Naive B cell (primary cell): ENCODE measurements at regions not wholly inside any gene's neighbourhood (a gene's known extent, or its start where the extent isn't known, plus 50 kb on each side); places are given as distances from the start of the nearest gene placed in this dataset.

Experiments used
- ATAC-seq, 2 donors: fragments of 150-1000 bp; cut with Tn5 transposase; 2 replicates each; pipeline ENCODE4 v1.10.0; 2021; ENCODE audit warnings: low read depth in 2 of 2, mild to moderate bottlenecking in 2 of 2, moderate library complexity in 2 of 2
- DNase-seq: peaks from one replicate; pipeline ENCODE4 v3.0.0; 2022
- H3K27ac Mint-ChIP-seq, 6 donors: one replicate each; pipeline ENCODE4 v1.8.0; 2020 to 2022; ENCODE audit warnings: mild to moderate bottlenecking in 6 of 6, mixed read lengths in 6 of 6, moderate library complexity in 5 of 6, inconsistent platforms in 2 of 6
- H3K27me3 Mint-ChIP-seq, 3 donors: one replicate each; pipeline ENCODE4 v1.8.0; 2021 to 2022; ENCODE audit warnings: mixed read lengths in 3 of 3, mild to moderate bottlenecking in 1 of 3
- H3K36me3 Mint-ChIP-seq, 2 donors: one replicate each; pipeline ENCODE4 v1.8.0; 2020 to 2022; ENCODE audit warnings: mixed read lengths in 2 of 2, inconsistent platforms in 1 of 2, mild to moderate bottlenecking in 1 of 2
- H3K4me1 Mint-ChIP-seq, 3 donors: one replicate each; pipeline ENCODE4 v1.8.0; 2020 to 2022; ENCODE audit warnings: mixed read lengths in 3 of 3, inconsistent platforms in 1 of 3, mild to moderate bottlenecking in 1 of 3, moderate library complexity in 1 of 3
- H3K4me3 Mint-ChIP-seq, 8 donors: one replicate each; pipeline ENCODE4 v1.8.0; 2020 to 2022; ENCODE audit warnings: mild to moderate bottlenecking in 8 of 8, mixed read lengths in 8 of 8, moderate library complexity in 8 of 8, inconsistent platforms in 2 of 8
- H3K9me3 Mint-ChIP-seq, 7 donors: one replicate each; pipeline ENCODE4 v1.8.0; 2020 to 2022; ENCODE audit warnings: mixed read lengths in 7 of 7, mild to moderate bottlenecking in 5 of 7, inconsistent platforms in 2 of 7, moderate library complexity in 1 of 7

- no peaks in the 10 kb centered on the region for H3K27me3 Mint-ChIP-seq
- no peak overlapping the region for H3K27ac Mint-ChIP-seq
- ATAC-seq (no peak), DNase-seq (no peak)
- H3K4me3 Mint-ChIP-seq, result no peak overlapping the region
- no peaks in the 10 kb centered on the region for H3K4me1 Mint-ChIP-seq
- H3K9me3 Mint-ChIP-seq, result peaks cover 0 to 1% (median 0%) of the 10 kb centered on the region in 7 donors
- no peaks in the 10 kb centered on the region for H3K36me3 Mint-ChIP-seq
Measured at GRCh38 chr2:37779611-37780386, 108.4 kb upstream of the CDC42EP3 start.

- H3K27me3 Mint-ChIP-seq, result no peaks in the 10 kb centered on the region
- no peak for DNase-seq
- H3K36me3 Mint-ChIP-seq, result no peaks in the 10 kb centered on the region
- H3K4me1 Mint-ChIP-seq, result no peaks in the 10 kb centered on the region
- H3K4me3 Mint-ChIP-seq, result no peak overlapping the region
- ATAC-seq, result no peak
- H3K9me3 Mint-ChIP-seq, result peaks cover 0 to under 1% (median 0%) of the 10 kb centered on the region in 7 donors
- no peak overlapping the region for H3K27ac Mint-ChIP-seq
Measured at GRCh38 chr2:37780387-37780676, 108.9 kb upstream of the CDC42EP3 start.

- H3K27ac Mint-ChIP-seq, result peak overlapping the region in 1 of 6 donors; percentile 7
- no peaks in the 10 kb centered on the region for H3K36me3 Mint-ChIP-seq
- ATAC-seq, result no peak
- no peaks in the 10 kb centered on the region for H3K27me3 Mint-ChIP-seq
- no peaks in the 10 kb centered on the region for H3K4me1 Mint-ChIP-seq
- no peaks in the 10 kb centered on the region for H3K9me3 Mint-ChIP-seq
- no peak for DNase-seq
- no peak overlapping the region for H3K4me3 Mint-ChIP-seq
Measured at GRCh38 chr2:37781028-37781427, 109.6 kb upstream of the CDC42EP3 start.

GRCh38 chr2:37782155-37782673 is 110.8 kb upstream of the CDC42EP3 start:
- Mint-ChIP-seq H3K4me3 (no peak overlapping the region), H3K36me3 (peaks cover 1 to 4% of the 10 kb centered on the region in 2 donors), H3K9me3 (peaks cover under 1 to 3% (median 2%) of the 10 kb centered on the region in 7 donors), H3K27ac (no peak overlapping the region), H3K27me3 (peaks cover 0 to 5% (median 0%) of the 10 kb centered on the region in 3 donors), H3K4me1 (no peaks in the 10 kb centered on the region)
- DNase-seq (no peak), ATAC-seq (no peak)

- Mint-ChIP-seq H3K36me3 (peaks cover 6 to 10% of the 10 kb centered on the region in 2 donors), H3K27ac (no peak overlapping the region), H3K4me1 (no peaks in the 10 kb centered on the region), H3K27me3 (peaks cover 0 to 11% (median 0%) of the 10 kb centered on the region in 3 donors), H3K4me3 (no peak overlapping the region), H3K9me3 (peaks cover 5 to 9% (median 7%) of the 10 kb centered on the region in 7 donors)
- DNase-seq, result no peak
- no peak for ATAC-seq
Measured at GRCh38 chr2:37782721-37783371, 111.4 kb upstream of the CDC42EP3 start.

GRCh38 chr2:37783545-37783944 is 112.1 kb upstream of the CDC42EP3 start:
- no peak for ATAC-seq
- peaks cover 0 to 11% (median 0%) of the 10 kb centered on the region in 3 donors for H3K27me3 Mint-ChIP-seq

GRCh38 chr2:37784071-37784758 is 112.8 kb upstream of the CDC42EP3 start:
- H3K27me3 Mint-ChIP-seq, result peaks cover 0 to 11% (median 0%) of the 10 kb centered on the region in 3 donors
- peaks cover 6 to 15% of the 10 kb centered on the region in 2 donors for H3K36me3 Mint-ChIP-seq
- H3K4me3 Mint-ChIP-seq, result no peak overlapping the region

More at GRCh38 chr2:37783545-37783944, 112.1 kb upstream of the CDC42EP3 start:
- Mint-ChIP-seq H3K27ac (no peak overlapping the region), H3K4me3 (no peak overlapping the region), H3K9me3 (peaks cover 7 to 16% (median 12%) of the 10 kb centered on the region in 7 donors), H3K4me1 (no peaks in the 10 kb centered on the region), H3K36me3 (peaks cover 6 to 10% of the 10 kb centered on the region in 2 donors)
- DNase-seq, result no peak

GRCh38 chr2:37784759-37785149 is 113.3 kb upstream of the CDC42EP3 start:
- Mint-ChIP-seq H3K9me3 (peaks cover 7 to 28% (median 21%) of the 10 kb centered on the region in 7 donors), H3K27me3 (peaks cover 0 to 11% (median 0%) of the 10 kb centered on the region in 3 donors), H3K27ac (no peak overlapping the region), H3K4me1 (no peaks in the 10 kb centered on the region), H3K36me3 (peaks cover 6 to 18% of the 10 kb centered on the region in 2 donors), H3K4me3 (no peak overlapping the region)
- no peak for ATAC-seq
- no peak for DNase-seq

More at GRCh38 chr2:37784071-37784758, 112.8 kb upstream of the CDC42EP3 start:
- H3K27ac Mint-ChIP-seq, result no peak overlapping the region
- H3K4me1 Mint-ChIP-seq, result no peaks in the 10 kb centered on the region
- ATAC-seq (no peak), DNase-seq (no peak)
- H3K9me3 Mint-ChIP-seq, result peaks cover 7 to 23% (median 19%) of the 10 kb centered on the region in 7 donors

- no peak for DNase-seq
- Mint-ChIP-seq H3K27ac (no peak overlapping the region), H3K4me1 (no peaks in the 10 kb centered on the region), H3K36me3 (peaks cover 6 to 18% of the 10 kb centered on the region in 2 donors), H3K4me3 (no peak overlapping the region), H3K27me3 (peaks cover 0 to 11% (median 0%) of the 10 kb centered on the region in 3 donors), H3K9me3 (peaks cover 7 to 28% (median 21%) of the 10 kb centered on the region in 7 donors)
- ATAC-seq, result no peak
Measured at GRCh38 chr2:37786191-37786698, 114.8 kb upstream of the CDC42EP3 start.

- Mint-ChIP-seq H3K4me3 (no peak overlapping the region), H3K9me3 (peaks cover 7 to 28% (median 21%) of the 10 kb centered on the region in 7 donors), H3K36me3 (peaks cover 6 to 18% of the 10 kb centered on the region in 2 donors), H3K4me1 (no peaks in the 10 kb centered on the region), H3K27me3 (peaks cover 0 to 11% (median 0%) of the 10 kb centered on the region in 3 donors), H3K27ac (no peak overlapping the region)
- DNase-seq (no peak), ATAC-seq (no peak)
Measured at GRCh38 chr2:37786854-37787253, 115.4 kb upstream of the CDC42EP3 start.

- Mint-ChIP-seq H3K9me3 (peaks cover 7 to 28% (median 21%) of the 10 kb centered on the region in 7 donors), H3K36me3 (peaks cover 6 to 18% of the 10 kb centered on the region in 2 donors), H3K4me3 (no peak overlapping the region), H3K4me1 (no peaks in the 10 kb centered on the region), H3K27ac (no peak overlapping the region), H3K27me3 (peaks cover 0 to 11% (median 6%) of the 10 kb centered on the region in 3 donors)
- DNase-seq, result no peak
- no peak for ATAC-seq
Measured at GRCh38 chr2:37788602-37789209, 117.3 kb upstream of the CDC42EP3 start.

- Mint-ChIP-seq H3K27me3 (peaks cover 0 to 11% (median 6%) of the 10 kb centered on the region in 3 donors), H3K36me3 (peaks cover 6 to 18% of the 10 kb centered on the region in 2 donors), H3K4me3 (no peak overlapping the region), H3K27ac (no peak overlapping the region), H3K9me3 (peaks cover 7 to 28% (median 22%) of the 10 kb centered on the region in 7 donors), H3K4me1 (no peaks in the 10 kb centered on the region)
- DNase-seq (no peak), ATAC-seq (no peak)
Measured at GRCh38 chr2:37790019-37790418, 118.6 kb upstream of the CDC42EP3 start.

GRCh38 chr2:37790462-37790861 is 119.0 kb upstream of the CDC42EP3 start:
- no peak overlapping the region for H3K27ac Mint-ChIP-seq
- H3K9me3 Mint-ChIP-seq, result peaks cover 7 to 28% (median 22%) of the 10 kb centered on the region in 7 donors
- H3K4me3 Mint-ChIP-seq, result no peak overlapping the region
- no peak for ATAC-seq
- DNase-seq, result no peak
- no peaks in the 10 kb centered on the region for H3K4me1 Mint-ChIP-seq
- H3K36me3 Mint-ChIP-seq, result peaks cover 6 to 18% of the 10 kb centered on the region in 2 donors
- H3K27me3 Mint-ChIP-seq, result peaks cover 0 to 11% (median 6%) of the 10 kb centered on the region in 3 donors
